K562 (cell line): ENCODE measurements at regions not wholly inside any gene's neighbourhood (a gene's known extent, or its start where the extent isn't known, plus 50 kb on each side); places are given as distances from the start of the nearest gene placed in this dataset.

ENCODE experiments used
- BCL6 ChIP-seq: fragments of 250-450 bp; sonication (Bioruptor Pico); IDR thresholded peaks from 2 replicates; pipeline ENCODE4 v1.4.0; 2020
- EZH2 ChIP-seq: IDR thresholded peaks from 2 replicates; pipeline ENCODE4 v1.6.1; 2012; ENCODE audit warnings: low read depth, mild to moderate bottlenecking, inconsistent platforms, low read length, borderline replicate concordance
- POU5F1 ChIP-seq: fragments of 150-350 bp; IDR thresholded peaks from 2 replicates; pipeline ENCODE4 v1.6.1; 2014; ENCODE audit warnings: borderline replicate concordance, low read length, low read depth, mild to moderate bottlenecking; ENCODE audit not compliant: partially characterized antibody
- PTBP1 ChIP-seq: fragments of 200-400 bp; formaldehyde crosslinking; IDR thresholded peaks from 2 replicates; pipeline ENCODE4 v1.6.1; 2017; ENCODE audit warnings: low read depth, low read length
- SP1 ChIP-seq: sonication (generic); formaldehyde crosslinking; IDR thresholded peaks from 2 replicates; pipeline ENCODE4 v1.8.1; 2022; ENCODE audit warnings: mild to moderate bottlenecking, missing genetic modification reagents
- TAF7 ChIP-seq: fragments of 450-650 bp; IDR thresholded peaks from 2 replicates; pipeline ENCODE4 v1.6.1; 2016; ENCODE audit warnings: missing genetic modification characterization, missing compliant biosample characterization
- ZBTB7A ChIP-seq: IDR thresholded peaks from 2 replicates; pipeline ENCODE4 v1.6.1; 2011; ENCODE audit warnings: low read depth, mild to moderate bottlenecking, low read length, moderate library complexity, borderline replicate concordance; ENCODE audit not compliant: control insufficient read depth
- TF ChIP-seq, protein P1 (sequence below), 3 experiments: IDR thresholded peaks in 2 of 3; conservative IDR thresholded peaks in 1 of 3; 2 replicates each; pipeline ENCODE4 v1.5.1; 2011 to 2012; ENCODE audit warnings: low read length in 3 of 3, mild to moderate bottlenecking in 3 of 3, control low read depth in 2 of 3, improper control_type of control experiment in 1 of 3, inconsistent platforms in 1 of 3, low read depth in 1 of 3, mixed read lengths in 1 of 3, moderate library complexity in 1 of 3; ENCODE audit not compliant: insufficient read depth in 2 of 3
- TF ChIP-seq, protein P2 (sequence below), 2 experiments: fragments of 450-650 bp in 1 of 2; sonication (generic) in 1 of 2; formaldehyde crosslinking in 1 of 2; IDR thresholded peaks in 1 of 2; conservative IDR thresholded peaks in 1 of 2; 2 replicates each; pipeline versions ENCODE4 v1.6.1 to v1.8.1; 2016 to 2023; ENCODE audit warnings: mild to moderate bottlenecking in 2 of 2, moderate library complexity in 2 of 2, inconsistent platforms in 1 of 2, missing genetic modification reagents in 1 of 2
- TF ChIP-seq, protein P3 (sequence below): fragments of 450-650 bp; IDR thresholded peaks from 2 replicates; pipeline ENCODE4 v1.6.1; 2017; ENCODE audit warnings: antibody characterized with exemption, mild to moderate bottlenecking

DNA sequence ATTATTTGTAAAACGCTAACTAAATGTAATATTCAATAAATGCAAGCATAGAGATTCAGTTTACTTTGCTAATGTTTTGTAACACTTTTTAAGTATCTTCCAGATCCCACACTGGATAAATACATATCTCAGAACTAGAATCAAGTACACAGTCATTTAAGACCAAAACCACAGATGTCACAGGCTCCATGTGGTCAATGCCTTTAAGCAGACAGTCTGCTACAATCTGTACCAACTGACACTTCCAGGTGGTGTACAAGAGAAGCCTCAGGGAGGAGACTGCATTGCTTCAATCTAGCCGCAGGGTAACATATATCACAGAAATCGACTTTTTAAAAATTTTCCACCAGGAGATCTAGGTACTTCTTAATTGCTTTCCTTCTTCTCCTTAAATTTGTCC lies 229.6 kb upstream of the DIAPH2 start:
- no peak for TF ChIP-seq BCL6 (CRISPR knock-in tag)
- TF ChIP-seq PTBP1: no peak
- TF ChIP-seq TAF7: no peak
- no peak for TF ChIP-seq EZH2
- TF ChIP-seq, protein P1, sequence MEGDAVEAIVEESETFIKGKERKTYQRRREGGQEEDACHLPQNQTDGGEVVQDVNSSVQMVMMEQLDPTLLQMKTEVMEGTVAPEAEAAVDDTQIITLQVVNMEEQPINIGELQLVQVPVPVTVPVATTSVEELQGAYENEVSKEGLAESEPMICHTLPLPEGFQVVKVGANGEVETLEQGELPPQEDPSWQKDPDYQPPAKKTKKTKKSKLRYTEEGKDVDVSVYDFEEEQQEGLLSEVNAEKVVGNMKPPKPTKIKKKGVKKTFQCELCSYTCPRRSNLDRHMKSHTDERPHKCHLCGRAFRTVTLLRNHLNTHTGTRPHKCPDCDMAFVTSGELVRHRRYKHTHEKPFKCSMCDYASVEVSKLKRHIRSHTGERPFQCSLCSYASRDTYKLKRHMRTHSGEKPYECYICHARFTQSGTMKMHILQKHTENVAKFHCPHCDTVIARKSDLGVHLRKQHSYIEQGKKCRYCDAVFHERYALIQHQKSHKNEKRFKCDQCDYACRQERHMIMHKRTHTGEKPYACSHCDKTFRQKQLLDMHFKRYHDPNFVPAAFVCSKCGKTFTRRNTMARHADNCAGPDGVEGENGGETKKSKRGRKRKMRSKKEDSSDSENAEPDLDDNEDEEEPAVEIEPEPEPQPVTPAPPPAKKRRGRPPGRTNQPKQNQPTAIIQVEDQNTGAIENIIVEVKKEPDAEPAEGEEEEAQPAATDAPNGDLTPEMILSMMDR (IDR thresholded peaks at IDR 0.05 in 2 of 3, conservative IDR thresholded peaks at IDR 0.05 in 1 of 3; ENCODE audit: insufficient read depth in 2 of 3, low read depth in 1 of 3, low read length in 3 of 3): no peak
- TF ChIP-seq, protein P2, sequence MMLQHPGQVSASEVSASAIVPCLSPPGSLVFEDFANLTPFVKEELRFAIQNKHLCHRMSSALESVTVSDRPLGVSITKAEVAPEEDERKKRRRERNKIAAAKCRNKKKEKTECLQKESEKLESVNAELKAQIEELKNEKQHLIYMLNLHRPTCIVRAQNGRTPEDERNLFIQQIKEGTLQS (IDR thresholded peaks at IDR 0.05): no peak
- TF ChIP-seq, protein P2 (CRISPR knock-in tag; conservative IDR thresholded peaks at IDR 0.05): no peak
- no peak for TF ChIP-seq ZBTB7A
- TF ChIP-seq SP1: no peak
- TF ChIP-seq, protein P3, sequence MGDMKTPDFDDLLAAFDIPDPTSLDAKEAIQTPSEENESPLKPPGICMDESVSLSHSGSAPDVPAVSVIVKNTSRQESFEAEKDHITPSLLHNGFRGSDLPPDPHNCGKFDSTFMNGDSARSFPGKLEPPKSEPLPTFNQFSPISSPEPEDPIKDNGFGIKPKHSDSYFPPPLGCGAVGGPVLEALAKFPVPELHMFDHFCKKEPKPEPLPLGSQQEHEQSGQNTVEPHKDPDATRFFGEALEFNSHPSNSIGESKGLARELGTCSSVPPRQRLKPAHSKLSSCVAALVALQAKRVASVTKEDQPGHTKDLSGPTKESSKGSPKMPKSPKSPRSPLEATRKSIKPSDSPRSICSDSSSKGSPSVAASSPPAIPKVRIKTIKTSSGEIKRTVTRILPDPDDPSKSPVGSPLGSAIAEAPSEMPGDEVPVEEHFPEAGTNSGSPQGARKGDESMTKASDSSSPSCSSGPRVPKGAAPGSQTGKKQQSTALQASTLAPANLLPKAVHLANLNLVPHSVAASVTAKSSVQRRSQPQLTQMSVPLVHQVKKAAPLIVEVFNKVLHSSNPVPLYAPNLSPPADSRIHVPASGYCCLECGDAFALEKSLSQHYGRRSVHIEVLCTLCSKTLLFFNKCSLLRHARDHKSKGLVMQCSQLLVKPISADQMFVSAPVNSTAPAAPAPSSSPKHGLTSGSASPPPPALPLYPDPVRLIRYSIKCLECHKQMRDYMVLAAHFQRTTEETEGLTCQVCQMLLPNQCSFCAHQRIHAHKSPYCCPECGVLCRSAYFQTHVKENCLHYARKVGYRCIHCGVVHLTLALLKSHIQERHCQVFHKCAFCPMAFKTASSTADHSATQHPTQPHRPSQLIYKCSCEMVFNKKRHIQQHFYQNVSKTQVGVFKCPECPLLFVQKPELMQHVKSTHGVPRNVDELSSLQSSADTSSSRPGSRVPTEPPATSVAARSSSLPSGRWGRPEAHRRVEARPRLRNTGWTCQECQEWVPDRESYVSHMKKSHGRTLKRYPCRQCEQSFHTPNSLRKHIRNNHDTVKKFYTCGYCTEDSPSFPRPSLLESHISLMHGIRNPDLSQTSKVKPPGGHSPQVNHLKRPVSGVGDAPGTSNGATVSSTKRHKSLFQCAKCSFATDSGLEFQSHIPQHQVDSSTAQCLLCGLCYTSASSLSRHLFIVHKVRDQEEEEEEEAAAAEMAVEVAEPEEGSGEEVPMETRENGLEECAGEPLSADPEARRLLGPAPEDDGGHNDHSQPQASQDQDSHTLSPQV: no peak
- TF ChIP-seq POU5F1: no peak
